Liver (tissue), 8 donors: ENCODE measurements at regions not wholly inside any gene's neighbourhood (a gene's known extent, or its start where the extent isn't known, plus 50 kb on each side); places are given as distances from the start of the nearest gene placed in this dataset.
A peak's percentile ranks its signal among the peaks of the same experiment; 100 is the strongest.

Experiments
- DNase-seq: peaks from one replicate; pipeline ENCODE4 v3.0.0-alpha.2; 2017; ENCODE audit warnings: low spot score
- H3K27ac ChIP-seq, 2 donors: one replicate each; pipeline ENCODE4 v1.7.0; 2013; ENCODE audit warnings: inconsistent platforms in 2 of 2, low read length in 2 of 2, control low read depth in 1 of 2, low read depth in 1 of 2, mild to moderate bottlenecking in 1 of 2
- H3K27me3 ChIP-seq, 4 donors: one replicate each; pipeline versions ENCODE4 v1.6.1 to v1.7.0; 2013; ENCODE audit warnings: low read length in 3 of 4, inconsistent platforms in 1 of 4, mild to moderate bottlenecking in 1 of 4, moderate library complexity in 1 of 4; ENCODE audit not compliant: control insufficient read depth in 4 of 4, insufficient read depth in 4 of 4
- H3K36me3 ChIP-seq, 4 donors: one replicate each; pipeline versions ENCODE4 v1.6.1 to v1.7.0; 2013; ENCODE audit warnings: low read length in 3 of 4, mild to moderate bottlenecking in 3 of 4, low read depth in 1 of 4, moderate library complexity in 1 of 4; ENCODE audit not compliant: control insufficient read depth in 4 of 4, insufficient read depth in 3 of 4
- H3K4me1 ChIP-seq, 4 donors: one replicate each; pipeline versions ENCODE4 v1.6.1 to v1.7.0; 2013; ENCODE audit warnings: low read length in 3 of 4, mild to moderate bottlenecking in 3 of 4, moderate library complexity in 1 of 4; ENCODE audit not compliant: control insufficient read depth in 4 of 4, insufficient read depth in 4 of 4
- H3K4me3 ChIP-seq, 3 donors: one replicate each; pipeline versions ENCODE4 v1.6.1 to v1.7.0; 2013; ENCODE audit warnings: low read length in 3 of 3, control low read depth in 1 of 3, low read depth in 1 of 3, mild to moderate bottlenecking in 1 of 3
- H3K9ac ChIP-seq, 2 donors: one replicate each; pipeline ENCODE4 v1.7.0; 2013; ENCODE audit warnings: low read length in 2 of 2, mild to moderate bottlenecking in 2 of 2, moderate library complexity in 2 of 2, control low read depth in 1 of 2, low read depth in 1 of 2
- H3K9me3 ChIP-seq, 4 donors: one replicate each; pipeline versions ENCODE4 v1.6.1 to v1.7.0; 2013; ENCODE audit warnings: low read length in 3 of 4; ENCODE audit not compliant: control insufficient read depth in 4 of 4
- EGR1 ChIP-seq, 2 donors: IDR thresholded peaks; 2 replicates each; pipeline ENCODE4 v1.6.1; 2016 to 2018; ENCODE audit warnings: antibody characterized with exemption in 2 of 2, low read depth in 2 of 2
- FOXA2 ChIP-seq: IDR thresholded peaks from 2 replicates; pipeline ENCODE4 v1.6.1; 2016; ENCODE audit warnings: antibody characterized with exemption
- HNF4A ChIP-seq, 2 donors: conservative IDR thresholded peaks; 2 replicates each; pipeline ENCODE4 v1.6.1; 2016; ENCODE audit warnings: antibody characterized with exemption in 2 of 2, mild to moderate bottlenecking in 2 of 2
- HNF4G ChIP-seq: IDR thresholded peaks from 2 replicates; pipeline ENCODE4 v1.6.1; 2016; ENCODE audit warnings: antibody characterized with exemption
- MAX ChIP-seq: IDR thresholded peaks from 2 replicates; pipeline ENCODE4 v1.6.1; 2016; ENCODE audit warnings: antibody characterized with exemption
- NR2F2 ChIP-seq: IDR thresholded peaks from 2 replicates; pipeline ENCODE4 v1.6.1; 2016; ENCODE audit warnings: antibody characterized with exemption
- RAD21 ChIP-seq, 2 donors: IDR thresholded peaks; 2 replicates each; pipeline ENCODE4 v1.6.1; 2016; ENCODE audit warnings: antibody characterized with exemption in 2 of 2, mild to moderate bottlenecking in 2 of 2
- RXRA ChIP-seq, 2 donors: IDR thresholded peaks; 2 replicates each; pipeline ENCODE4 v1.6.1; 2017 to 2018; ENCODE audit warnings: antibody characterized with exemption in 2 of 2, mild to moderate bottlenecking in 1 of 2
- SP1 ChIP-seq: IDR thresholded peaks from 2 replicates; pipeline ENCODE4 v1.6.1; 2018; ENCODE audit warnings: antibody characterized with exemption, mild to moderate bottlenecking
- TAF1 ChIP-seq: conservative IDR thresholded peaks from 2 replicates; pipeline ENCODE4 v1.6.1; 2016; ENCODE audit warnings: antibody characterized with exemption, mild to moderate bottlenecking
- YY1 ChIP-seq: IDR thresholded peaks from 2 replicates; pipeline ENCODE4 v1.6.1; 2016; ENCODE audit warnings: antibody characterized with exemption, mild to moderate bottlenecking
- WGBS: extraction: QIAGEN DNeasy Blood & Tissue Kit; methylation state at CpG from one replicate; pipeline ENCODE4 v1.1.7; 2013; 5-methylcytosine and 5-hydroxymethylcytosine counted together
- TF ChIP-seq, protein P1 (sequence below): fragments of 150-350 bp; IDR thresholded peaks from 2 replicates; pipeline ENCODE4 v1.5.1; 2017; ENCODE audit warnings: improper control_type of control experiment, low read depth, low read length; ENCODE audit not compliant: missing input control
- TF ChIP-seq, protein P2 (sequence below): IDR thresholded peaks from 2 replicates; pipeline ENCODE4 v1.6.1; 2016; ENCODE audit warnings: antibody characterized with exemption
- donor health status: healthy.
- donor health status: healthy.
- donor health status: healthy.
- donor health status: healthy.
- donor health status: healthy.

DNA sequence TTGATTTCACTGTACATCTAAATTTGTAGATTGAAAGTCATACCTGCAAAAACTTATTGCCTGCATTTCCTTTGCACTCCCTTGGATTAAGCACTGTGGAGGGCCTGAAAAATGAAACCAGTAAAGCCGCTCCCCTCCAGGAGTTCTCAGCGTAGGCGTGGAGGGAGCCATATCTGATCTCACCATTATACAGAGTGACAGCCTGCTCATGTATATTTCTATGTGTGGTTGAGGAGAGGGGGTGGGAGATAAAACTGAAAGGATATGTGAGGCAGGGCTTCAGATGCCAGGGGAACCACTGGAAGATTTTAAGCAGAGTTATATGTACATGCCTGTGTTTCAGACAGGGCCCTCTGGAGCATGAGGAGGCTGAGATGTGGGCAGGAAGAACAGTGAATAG is 303.0 kb downstream of the MSX2 start:
- Histone ChIP-seq H3K4me3 (no peak overlapping the region), H3K36me3 (no peaks in the 10 kb centered on the region), H3K27me3 (no peaks in the 10 kb centered on the region), H3K4me1 (peaks cover 0 to 12% (median 2%) of the 10 kb centered on the region in 4 donors), H3K9ac (no peak overlapping the region), H3K9me3 (no peaks in the 10 kb centered on the region), H3K27ac (no peak overlapping the region)
- DNase-seq: no peak
- TF ChIP-seq NR2F2: no peak
- no peak for TF ChIP-seq SP1
- TF ChIP-seq RAD21 (IDR thresholded peaks at IDR 0.05): no peak
- no peak for TF ChIP-seq FOXA2
- TF ChIP-seq TAF1: no peak
- TF ChIP-seq, protein P1, sequence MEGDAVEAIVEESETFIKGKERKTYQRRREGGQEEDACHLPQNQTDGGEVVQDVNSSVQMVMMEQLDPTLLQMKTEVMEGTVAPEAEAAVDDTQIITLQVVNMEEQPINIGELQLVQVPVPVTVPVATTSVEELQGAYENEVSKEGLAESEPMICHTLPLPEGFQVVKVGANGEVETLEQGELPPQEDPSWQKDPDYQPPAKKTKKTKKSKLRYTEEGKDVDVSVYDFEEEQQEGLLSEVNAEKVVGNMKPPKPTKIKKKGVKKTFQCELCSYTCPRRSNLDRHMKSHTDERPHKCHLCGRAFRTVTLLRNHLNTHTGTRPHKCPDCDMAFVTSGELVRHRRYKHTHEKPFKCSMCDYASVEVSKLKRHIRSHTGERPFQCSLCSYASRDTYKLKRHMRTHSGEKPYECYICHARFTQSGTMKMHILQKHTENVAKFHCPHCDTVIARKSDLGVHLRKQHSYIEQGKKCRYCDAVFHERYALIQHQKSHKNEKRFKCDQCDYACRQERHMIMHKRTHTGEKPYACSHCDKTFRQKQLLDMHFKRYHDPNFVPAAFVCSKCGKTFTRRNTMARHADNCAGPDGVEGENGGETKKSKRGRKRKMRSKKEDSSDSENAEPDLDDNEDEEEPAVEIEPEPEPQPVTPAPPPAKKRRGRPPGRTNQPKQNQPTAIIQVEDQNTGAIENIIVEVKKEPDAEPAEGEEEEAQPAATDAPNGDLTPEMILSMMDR: no peak
- TF ChIP-seq, protein P2, sequence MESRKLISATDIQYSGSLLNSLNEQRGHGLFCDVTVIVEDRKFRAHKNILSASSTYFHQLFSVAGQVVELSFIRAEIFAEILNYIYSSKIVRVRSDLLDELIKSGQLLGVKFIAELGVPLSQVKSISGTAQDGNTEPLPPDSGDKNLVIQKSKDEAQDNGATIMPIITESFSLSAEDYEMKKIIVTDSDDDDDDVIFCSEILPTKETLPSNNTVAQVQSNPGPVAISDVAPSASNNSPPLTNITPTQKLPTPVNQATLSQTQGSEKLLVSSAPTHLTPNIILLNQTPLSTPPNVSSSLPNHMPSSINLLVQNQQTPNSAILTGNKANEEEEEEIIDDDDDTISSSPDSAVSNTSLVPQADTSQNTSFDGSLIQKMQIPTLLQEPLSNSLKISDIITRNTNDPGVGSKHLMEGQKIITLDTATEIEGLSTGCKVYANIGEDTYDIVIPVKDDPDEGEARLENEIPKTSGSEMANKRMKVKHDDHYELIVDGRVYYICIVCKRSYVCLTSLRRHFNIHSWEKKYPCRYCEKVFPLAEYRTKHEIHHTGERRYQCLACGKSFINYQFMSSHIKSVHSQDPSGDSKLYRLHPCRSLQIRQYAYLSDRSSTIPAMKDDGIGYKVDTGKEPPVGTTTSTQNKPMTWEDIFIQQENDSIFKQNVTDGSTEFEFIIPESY: no peak
- TF ChIP-seq HNF4G: no peak
- TF ChIP-seq EGR1 (IDR thresholded peaks at IDR 0.05; ENCODE audit: low read depth in 2 of 2): no peak
- TF ChIP-seq HNF4A (conservative IDR thresholded peaks at IDR 0.05): no peak
- TF ChIP-seq YY1: no peak
- WGBS: 96% methylated on average over 3 of the region's 3 CpGs

GRCh38 chr5:175025077-175025476 is 300.7 kb downstream of the MSX2 start:
- H3K4me3 ChIP-seq: no peak overlapping the region
- TF ChIP-seq RXRA (IDR thresholded peaks at IDR 0.05) (peak in 1 of 2 donors; percentile 6), FOXA2 (no peak)
- 80% methylated on average over 4 of the region's 4 CpGs for WGBS
- H3K9ac ChIP-seq: no peak overlapping the region
- no peaks in the 10 kb centered on the region for H3K36me3 ChIP-seq
- DNase-seq: no peak
- no peaks in the 10 kb centered on the region for H3K27me3 ChIP-seq
- no peak overlapping the region for H3K27ac ChIP-seq
- no peaks in the 10 kb centered on the region for H3K9me3 ChIP-seq
- H3K4me1 ChIP-seq: peaks cover 0 to 12% (median 3%) of the 10 kb centered on the region in 4 donors

DNA sequence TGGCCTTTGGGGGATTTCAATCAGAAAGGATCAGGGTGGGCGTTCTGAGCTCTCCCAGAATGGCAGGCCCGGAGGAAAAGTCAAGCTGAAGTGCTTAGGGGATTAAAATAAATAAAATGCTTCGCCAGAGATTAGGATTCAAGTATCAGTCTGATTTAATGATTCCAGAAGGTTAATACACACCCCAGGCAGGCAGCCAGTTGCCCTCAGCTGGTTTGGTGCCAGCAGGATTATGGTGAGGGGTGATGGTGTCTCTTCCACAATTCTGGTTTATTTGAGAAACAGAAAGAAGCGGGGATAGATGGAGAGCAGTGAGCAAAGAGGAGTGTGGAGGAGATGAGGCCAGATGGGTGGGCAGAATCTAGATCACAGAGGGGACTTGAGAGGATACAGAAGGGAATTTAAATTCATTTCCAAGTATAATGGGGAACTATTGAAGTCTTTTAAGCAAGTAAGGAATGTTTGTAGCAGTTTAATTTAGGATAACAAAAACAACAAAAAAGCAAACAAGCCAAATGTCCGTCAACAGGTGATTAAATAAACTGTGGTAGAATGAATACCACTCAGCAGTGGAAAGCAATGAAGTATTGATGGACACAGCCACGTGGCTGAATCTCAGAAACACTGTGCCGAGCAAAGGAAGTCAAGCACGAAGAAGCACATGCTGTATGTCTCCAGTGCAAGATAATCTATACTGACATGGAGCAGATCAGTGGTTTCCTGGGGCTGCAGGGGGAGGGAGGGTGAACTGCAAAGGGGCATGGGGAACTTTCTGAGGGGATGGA is 297.7 kb downstream of the MSX2 start:
- Histone ChIP-seq H3K9ac (no peak overlapping the region), H3K4me3 (no peak overlapping the region), H3K27ac (no peak overlapping the region), H3K9me3 (no peaks in the 10 kb centered on the region), H3K4me1 (peaks cover 1 to 17% (median 9%) of the 10 kb centered on the region in 4 donors), H3K27me3 (no peaks in the 10 kb centered on the region), H3K36me3 (no peaks in the 10 kb centered on the region)
- WGBS: 74% methylated on average over 8 of the region's 8 CpGs
- no peak for DNase-seq
- TF ChIP-seq RXRA (IDR thresholded peaks at IDR 0.05): no peak
- TF ChIP-seq MAX: no peak
